HG02610 (cell line): ENCODE measurements at regions not wholly inside any gene's neighbourhood (a gene's known extent, or its start where the extent isn't known, plus 50 kb on each side); places are given as distances from the start of the nearest gene placed in this dataset.

ENCODE experiments used
- ATAC-seq: cut with Tn5 transposase; IDR thresholded peaks from one replicate; pipeline ENCODE4 v1.9.1; 2021; ENCODE audit warnings: mild to moderate bottlenecking, moderate library complexity; ENCODE audit not compliant: unreplicated experiment

GRCh38 chr18:33960417-33960816, 264.3 kb downstream of the NOL4 start:
- ATAC-seq = no peak

- no peak for ATAC-seq
These were observed 265.1 kb downstream of the NOL4 start for GRCh38 chr18:33959609-33960008.

GRCh38 chr18:33957707-33958106, 267.0 kb downstream of the NOL4 start:
- no peak for ATAC-seq

- no peak for ATAC-seq
These were observed 273.7 kb downstream of the NOL4 start for GRCh38 chr18:33951031-33951430.

- ATAC-seq = no peak
These were observed 278.4 kb downstream of the NOL4 start for GRCh38 chr18:33946336-33946735.

GRCh38 chr18:33944493-33944892, 280.2 kb downstream of the NOL4 start:
- no peak for ATAC-seq

- ATAC-seq = peak; percentile 51
These were observed 287.4 kb downstream of the NOL4 start for GRCh38 chr18:33937270-33937816.

GRCh38 chr18:33934258-33934657, 290.5 kb downstream of the NOL4 start:
- ATAC-seq = no peak

GRCh38 chr18:33928231-33928630, 296.5 kb downstream of the NOL4 start:
- no peak for ATAC-seq

- no peak for ATAC-seq
These were observed 300.1 kb downstream of the NOL4 start for GRCh38 chr18:33924576-33924975.

- ATAC-seq = no peak
These were observed 300.7 kb downstream of the NOL4 start for GRCh38 chr18:33923980-33924379.

GRCh38 chr18:33918571-33918970, 306.1 kb downstream of the NOL4 start:
- no peak for ATAC-seq

- ATAC-seq = no peak
These were observed 308.5 kb downstream of the NOL4 start for GRCh38 chr18:33916200-33916599.

- no peak for ATAC-seq
These were observed 310.3 kb downstream of the NOL4 start for GRCh38 chr18:33914399-33914798.

- ATAC-seq = no peak
These were observed 318.7 kb downstream of the NOL4 start for GRCh38 chr18:33906046-33906445.

- ATAC-seq = no peak
These were observed 322.7 kb downstream of the NOL4 start for GRCh38 chr18:33901894-33902512.

GRCh38 chr18:33900638-33901037, 322.6 kb downstream of the ASXL3 start:
- no peak for ATAC-seq

- ATAC-seq = no peak
These were observed 320.4 kb downstream of the ASXL3 start for GRCh38 chr18:33898427-33898826.

GRCh38 chr18:33878213-33878612, 300.2 kb downstream of the ASXL3 start:
- ATAC-seq = no peak

GRCh38 chr18:33875029-33875565, 297.1 kb downstream of the ASXL3 start:
- ATAC-seq = no peak

- no peak for ATAC-seq
These were observed 295.1 kb downstream of the ASXL3 start for GRCh38 chr18:33873112-33873511.

- no peak for ATAC-seq
These were observed 293.5 kb downstream of the ASXL3 start for GRCh38 chr18:33871363-33872025.
